ENCODE measurements at regions not wholly inside any gene's neighbourhood (a gene's known extent, or its start where the extent isn't known, plus 50 kb on each side); places are given as distances from the start of the nearest gene placed in this dataset.
"Not testable (repeated sequence)": the region's sequence is repeated elsewhere in the genome, so short reads cannot be mapped to it uniquely, and the experiment has no call there.

DNA sequence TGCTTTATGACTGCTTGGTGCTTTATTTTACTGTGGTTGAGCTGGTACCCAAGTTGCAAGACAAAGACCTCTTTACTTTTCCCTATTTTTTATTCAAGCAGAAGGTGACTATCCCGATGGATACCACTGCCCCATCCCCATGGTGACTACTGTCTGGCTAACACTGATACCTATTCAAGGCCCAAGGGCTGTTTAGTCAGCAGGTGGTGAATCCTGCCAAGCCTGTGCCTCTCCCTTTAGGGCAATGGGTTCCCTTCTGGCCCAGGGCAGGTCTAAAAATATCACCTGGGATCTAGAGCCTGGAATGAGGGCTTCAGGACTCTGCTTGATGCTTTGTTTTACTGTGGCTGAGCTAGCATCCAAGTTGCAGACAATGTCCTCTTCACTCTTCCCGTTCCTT lies 510.0 kb upstream of the GRAMD2B start:
- H3K27ac Mint-ChIP-seq = no peak overlapping the region
- H3K27me3 Mint-ChIP-seq = no peaks in the 10 kb centered on the region
- no peak for DNase-seq
- POLR2A ChIA-PET = no interaction called here
- H3K4me1 Mint-ChIP-seq (ENCODE audit: low read depth) = no peaks in the 10 kb centered on the region
- intact Hi-C loops (cut with micrococcal nuclease) = no loop called here
- CTCF ChIA-PET = no interaction called here
- peaks cover 32% of the 10 kb centered on the region for H3K9me3 Mint-ChIP-seq
- H3K36me3 Mint-ChIP-seq = no peaks in the 10 kb centered on the region
- no peak overlapping the region for H3K4me3 Mint-ChIP-seq

DNA sequence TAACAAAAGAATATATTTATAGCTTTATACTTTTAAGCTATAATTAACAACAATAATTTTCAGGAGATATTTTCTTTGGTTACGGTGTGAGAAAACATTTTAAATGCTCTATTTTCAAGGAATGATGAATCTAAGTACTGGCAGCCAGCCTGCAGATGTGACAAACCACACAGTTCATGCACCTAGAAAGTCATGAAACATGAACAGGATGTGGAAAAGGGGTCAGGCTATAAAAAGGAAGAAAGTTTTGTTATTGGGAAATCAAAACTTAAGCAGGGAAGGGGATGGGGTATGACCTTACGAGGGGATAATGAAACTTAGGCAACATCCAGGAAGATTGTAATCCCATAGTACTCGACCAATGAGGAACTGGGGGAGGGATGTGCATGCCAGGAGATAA lies 508.7 kb upstream of the GRAMD2B start:
- no peak overlapping the region for H3K4me3 Mint-ChIP-seq
- peaks cover 25% of the 10 kb centered on the region for H3K9me3 Mint-ChIP-seq
- H3K27me3 Mint-ChIP-seq = no peaks in the 10 kb centered on the region
- ChIA-PET CTCF (no interaction called here), POLR2A (no interaction called here)
- no peaks in the 10 kb centered on the region for H3K4me1 Mint-ChIP-seq (ENCODE audit: low read depth)
- intact Hi-C loops (cut with micrococcal nuclease) = no loop called here
- H3K27ac Mint-ChIP-seq = no peak overlapping the region
- no peak for DNase-seq
- H3K36me3 Mint-ChIP-seq = no peaks in the 10 kb centered on the region

DNA sequence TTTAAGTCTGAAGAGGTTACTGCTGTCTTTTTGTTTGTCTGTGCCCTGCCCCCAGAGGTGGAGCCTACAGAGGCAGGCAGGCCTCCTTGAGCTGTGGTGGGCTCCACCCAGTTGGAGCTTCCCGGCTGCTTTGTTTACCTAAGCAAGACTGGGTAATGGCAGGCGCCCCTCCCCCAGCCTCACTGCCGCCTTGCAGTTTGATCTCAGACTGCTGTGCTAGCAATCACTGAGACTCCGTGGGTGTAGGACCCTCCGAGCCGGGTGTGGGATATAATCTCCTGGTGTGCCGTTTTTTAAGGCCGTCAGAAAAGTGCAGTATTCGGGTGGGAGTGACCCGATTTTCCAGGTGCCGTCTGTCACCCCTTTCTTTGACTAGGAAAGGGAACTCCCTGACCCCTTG lies 499.3 kb upstream of the GRAMD2B start:
- CTCF ChIA-PET = not testable (repeated sequence)

DNA sequence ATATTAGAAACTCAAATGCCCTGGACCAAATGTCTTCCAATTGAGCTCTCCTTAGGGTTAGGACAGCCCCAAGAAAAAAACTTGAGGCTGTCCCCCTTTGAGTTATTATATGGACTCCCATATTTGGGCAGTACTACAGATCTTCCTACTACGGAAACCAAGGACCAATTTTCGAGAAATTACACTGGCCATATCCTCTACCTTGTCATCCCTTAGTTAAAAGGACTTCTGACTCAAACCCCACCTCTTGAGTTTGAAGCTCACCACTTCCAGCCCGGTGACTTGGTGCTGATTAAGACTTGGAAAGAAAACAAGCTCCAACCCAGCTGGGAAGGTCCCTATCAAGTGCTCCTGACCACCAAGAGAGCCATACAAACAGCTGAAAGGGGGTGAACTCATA lies 497.0 kb upstream of the GRAMD2B start:
- Mint-ChIP-seq H3K4me1 (ENCODE audit: low read depth) (no peaks in the 10 kb centered on the region), H3K36me3 (no peaks in the 10 kb centered on the region), H3K27me3 (no peaks in the 10 kb centered on the region), H3K9me3 (peaks cover 10% of the 10 kb centered on the region), H3K4me3 (no peak overlapping the region), H3K27ac (no peak overlapping the region)
- intact Hi-C loops (cut with micrococcal nuclease) = no loop called here
- ChIA-PET POLR2A (no interaction called here), CTCF (no interaction called here)
- no peak for DNase-seq

More for the DNA sequence above, 499.3 kb upstream of the GRAMD2B start:
- H3K4me3 Mint-ChIP-seq; H3K9me3 Mint-ChIP-seq; POLR2A ChIA-PET; H3K36me3 Mint-ChIP-seq; H3K27me3 Mint-ChIP-seq; DNase-seq; H3K4me1 Mint-ChIP-seq (ENCODE audit: low read depth); H3K27ac Mint-ChIP-seq; intact Hi-C loops (cut with micrococcal nuclease): not testable (repeated sequence)

DNA sequence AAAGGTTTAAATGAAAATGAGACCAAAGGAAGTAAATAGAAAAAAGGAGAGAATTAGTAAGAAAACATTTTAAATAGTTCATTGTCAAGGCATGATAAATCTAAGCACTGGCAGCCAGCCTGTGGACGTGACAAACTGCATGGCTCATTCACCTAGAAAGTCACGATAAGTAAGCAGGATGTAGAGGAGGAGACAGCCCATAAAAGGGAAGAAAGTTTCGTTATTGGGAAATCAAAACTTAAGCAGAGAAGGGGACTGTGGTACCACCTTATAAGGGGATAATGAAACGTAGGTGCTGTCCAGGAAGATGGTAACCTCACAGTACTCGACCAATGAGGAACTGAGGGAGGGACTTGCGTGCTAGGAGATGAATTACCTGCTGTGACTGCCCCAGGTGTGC lies 494.5 kb upstream of the GRAMD2B start:
- Mint-ChIP-seq H3K4me1 (ENCODE audit: low read depth) (no peaks in the 10 kb centered on the region), H3K27me3 (no peaks in the 10 kb centered on the region), H3K4me3 (no peak overlapping the region), H3K36me3 (no peaks in the 10 kb centered on the region), H3K9me3 (peaks cover 13% of the 10 kb centered on the region), H3K27ac (no peak overlapping the region)
- intact Hi-C loops (cut with micrococcal nuclease) = no loop called here
- ChIA-PET CTCF (no interaction called here), POLR2A (no interaction called here)
- no peak for DNase-seq

GRCh38 chr5:125950012-125950615 lies 473.1 kb upstream of the GRAMD2B start:
- Mint-ChIP-seq H3K9me3 (peaks cover 8% of the 10 kb centered on the region), H3K4me1 (ENCODE audit: low read depth) (no peaks in the 10 kb centered on the region), H3K36me3 (no peaks in the 10 kb centered on the region), H3K27me3 (no peaks in the 10 kb centered on the region), H3K4me3 (no peak overlapping the region), H3K27ac (no peak overlapping the region)
- intact Hi-C loops (cut with micrococcal nuclease) = no loop called here
- DNase-seq = no peak
- ChIA-PET CTCF (no interaction called here), POLR2A (no interaction called here)

DNA sequence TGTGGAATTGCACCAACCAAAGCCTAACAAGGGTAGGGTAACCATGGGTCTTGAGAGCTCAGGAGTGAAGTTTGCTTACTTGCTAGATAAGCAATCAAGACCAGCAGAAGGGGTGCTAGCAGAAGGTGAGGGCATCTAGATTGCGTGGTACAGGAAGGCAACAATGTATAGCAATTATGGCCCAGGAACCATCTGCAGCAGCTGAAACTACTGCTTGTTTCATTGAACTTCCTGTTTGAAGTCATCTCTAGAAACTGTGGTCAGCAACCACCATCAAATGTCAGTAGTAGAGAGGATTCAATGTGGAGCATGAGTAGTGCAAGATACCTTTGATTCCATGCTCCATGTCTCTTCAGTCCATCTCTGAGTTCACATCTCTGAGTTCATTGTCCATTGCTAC lies 462.1 kb upstream of the GRAMD2B start:
- ChIA-PET POLR2A (no interaction called here), CTCF (no interaction called here)
- no peak overlapping the region for H3K27ac Mint-ChIP-seq
- intact Hi-C loops (cut with micrococcal nuclease) = no loop called here
- H3K4me1 Mint-ChIP-seq (ENCODE audit: low read depth) = no peaks in the 10 kb centered on the region
- H3K9me3 Mint-ChIP-seq = peaks cover 13% of the 10 kb centered on the region
- no peaks in the 10 kb centered on the region for H3K36me3 Mint-ChIP-seq
- no peaks in the 10 kb centered on the region for H3K27me3 Mint-ChIP-seq
- H3K4me3 Mint-ChIP-seq = no peak overlapping the region
- DNase-seq = no peak

- no peaks in the 10 kb centered on the region for H3K4me1 Mint-ChIP-seq (ENCODE audit: low read depth)
- no peak overlapping the region for H3K4me3 Mint-ChIP-seq
- ChIA-PET POLR2A (no interaction called here), CTCF (no interaction called here)
- no peak overlapping the region for H3K27ac Mint-ChIP-seq
- no peak for DNase-seq
- no peaks in the 10 kb centered on the region for H3K27me3 Mint-ChIP-seq
- H3K36me3 Mint-ChIP-seq = no peaks in the 10 kb centered on the region
- H3K9me3 Mint-ChIP-seq = peaks cover 6% of the 10 kb centered on the region
- intact Hi-C loops (cut with micrococcal nuclease) = no loop called here
Measured at GRCh38 chr5:125965577-125965976, 457.6 kb upstream of the GRAMD2B start.

- Mint-ChIP-seq H3K27me3 (no peaks in the 10 kb centered on the region), H3K4me1 (ENCODE audit: low read depth) (no peaks in the 10 kb centered on the region), H3K27ac (no peak overlapping the region), H3K9me3 (peaks cover 5% of the 10 kb centered on the region), H3K4me3 (no peak overlapping the region), H3K36me3 (no peaks in the 10 kb centered on the region)
- intact Hi-C loops (cut with micrococcal nuclease) = no loop called here
- DNase-seq = no peak
- ChIA-PET POLR2A (no interaction called here), CTCF (no interaction called here)
Measured at GRCh38 chr5:125967576-125967975, 455.6 kb upstream of the GRAMD2B start.

GRCh38 chr5:125969011-125969813 lies 454.0 kb upstream of the GRAMD2B start:
- Mint-ChIP-seq H3K9me3 (peaks cover 5% of the 10 kb centered on the region), H3K36me3 (no peaks in the 10 kb centered on the region), H3K27me3 (no peaks in the 10 kb centered on the region), H3K27ac (no peak overlapping the region), H3K4me1 (ENCODE audit: low read depth) (no peaks in the 10 kb centered on the region), H3K4me3 (no peak overlapping the region)
- no peak for DNase-seq
- ChIA-PET POLR2A (no interaction called here), CTCF (no interaction called here)
- intact Hi-C loops (cut with micrococcal nuclease) = no loop called here

- Mint-ChIP-seq H3K4me1 (ENCODE audit: low read depth) (no peaks in the 10 kb centered on the region), H3K27me3 (no peaks in the 10 kb centered on the region), H3K4me3 (no peak overlapping the region), H3K27ac (no peak overlapping the region), H3K36me3 (no peaks in the 10 kb centered on the region), H3K9me3 (peaks cover 5% of the 10 kb centered on the region)
- ChIA-PET POLR2A (no interaction called here), CTCF (no interaction called here)
- no peak for DNase-seq
- intact Hi-C loops (cut with micrococcal nuclease) = no loop called here
Measured at GRCh38 chr5:125969814-125970171, 453.4 kb upstream of the GRAMD2B start.

GRCh38 chr5:125970631-125971307 lies 452.4 kb upstream of the GRAMD2B start:
- ChIA-PET POLR2A (no interaction called here), CTCF (no interaction called here)
- no peak overlapping the region for H3K27ac Mint-ChIP-seq
- H3K4me3 Mint-ChIP-seq = no peak overlapping the region
- intact Hi-C loops (cut with micrococcal nuclease) = no loop called here
- H3K36me3 Mint-ChIP-seq = no peaks in the 10 kb centered on the region
- peaks cover 5% of the 10 kb centered on the region for H3K9me3 Mint-ChIP-seq
- no peak for DNase-seq
- H3K27me3 Mint-ChIP-seq = no peaks in the 10 kb centered on the region
- H3K4me1 Mint-ChIP-seq (ENCODE audit: low read depth) = no peaks in the 10 kb centered on the region

DNA sequence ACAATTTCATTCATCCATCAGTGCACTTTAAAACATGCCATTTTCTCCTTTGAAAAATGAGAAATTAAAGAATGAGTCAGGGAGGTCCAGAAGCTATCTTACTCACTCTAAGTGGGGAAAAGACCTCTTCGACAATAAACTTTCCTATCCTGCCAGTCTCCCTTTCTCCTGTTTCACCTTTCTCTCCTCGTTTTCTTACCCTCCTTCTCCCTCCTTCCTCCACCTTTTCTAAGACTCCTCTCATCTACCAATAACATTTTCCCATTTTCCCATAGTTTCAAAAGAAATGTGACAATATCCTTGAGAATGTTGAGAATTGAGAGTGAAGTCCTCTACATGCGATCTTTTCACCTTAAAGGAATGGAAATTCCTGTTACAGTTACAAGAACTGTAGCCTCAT lies 450.5 kb upstream of the GRAMD2B start:
- H3K9me3 Mint-ChIP-seq = peaks cover 6% of the 10 kb centered on the region
- no peak overlapping the region for H3K4me3 Mint-ChIP-seq
- DNase-seq = no peak
- no peaks in the 10 kb centered on the region for H3K4me1 Mint-ChIP-seq (ENCODE audit: low read depth)
- POLR2A ChIA-PET = no interaction called here
- no peaks in the 10 kb centered on the region for H3K27me3 Mint-ChIP-seq
- H3K36me3 Mint-ChIP-seq = no peaks in the 10 kb centered on the region
- no peak overlapping the region for H3K27ac Mint-ChIP-seq
- intact Hi-C loops (cut with micrococcal nuclease) = no loop called here
- CTCF ChIA-PET = no interaction called here

Data from activated CD4-positive, alpha-beta memory T cell treated with anti-CD3 and anti-CD28 coated beads for 36 hours (primary cell).